ENCODE measurements at regions not wholly inside any gene's neighbourhood (a gene's known extent, or its start where the extent isn't known, plus 50 kb on each side); places are given as distances from the start of the nearest gene placed in this dataset.

- DNase-seq (ENCODE audit: low read depth), result no peak
Measured at GRCh38 chrY:17235769-17236168, 644.3 kb downstream of the CDY2B start.

- DNase-seq (ENCODE audit: low read depth), result no peak
Measured at GRCh38 chrY:17233435-17234109, 646.4 kb downstream of the CDY2B start.

DNA sequence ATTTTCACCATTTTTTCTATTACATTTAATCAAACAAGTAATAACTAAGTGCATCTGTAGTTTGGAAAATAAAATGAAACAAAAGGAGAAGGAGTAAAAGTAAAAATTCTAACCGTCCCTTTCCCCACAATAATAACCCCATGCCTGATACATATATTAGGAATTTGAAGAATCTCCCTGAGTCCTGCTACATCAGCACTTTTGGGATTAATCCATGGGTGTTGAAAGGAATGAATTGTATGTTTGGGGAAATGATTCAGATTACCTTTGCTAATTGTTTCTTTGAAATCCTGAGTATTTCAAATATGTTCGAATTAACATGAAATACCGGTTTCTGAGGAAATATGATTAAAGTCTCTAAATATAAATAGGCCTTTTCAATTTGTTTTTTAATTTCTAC lies 648.0 kb downstream of the CDY2B start:
- DNase-seq (ENCODE audit: low read depth), result no peak

DNA sequence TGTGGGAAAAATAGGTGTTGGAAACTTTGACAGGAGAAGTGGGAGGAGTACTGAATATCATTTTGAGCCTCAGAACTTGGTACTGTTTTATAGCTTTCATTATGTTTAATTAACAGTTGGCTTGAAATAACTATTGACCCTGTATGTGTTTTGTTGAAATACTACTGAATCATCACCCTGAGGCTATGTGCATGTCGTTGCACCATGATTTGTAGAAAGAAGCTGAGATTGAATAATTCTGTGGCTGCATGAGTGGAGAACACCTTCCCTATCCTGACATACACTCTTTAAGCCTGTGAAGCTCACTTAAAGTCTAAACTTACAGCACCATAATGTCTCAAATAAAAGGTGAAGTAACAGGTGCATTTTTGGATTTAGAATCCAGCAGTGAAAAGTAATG lies 656.5 kb downstream of the CDY2B start:
- DNase-seq (ENCODE audit: low read depth), result no peak

DNA sequence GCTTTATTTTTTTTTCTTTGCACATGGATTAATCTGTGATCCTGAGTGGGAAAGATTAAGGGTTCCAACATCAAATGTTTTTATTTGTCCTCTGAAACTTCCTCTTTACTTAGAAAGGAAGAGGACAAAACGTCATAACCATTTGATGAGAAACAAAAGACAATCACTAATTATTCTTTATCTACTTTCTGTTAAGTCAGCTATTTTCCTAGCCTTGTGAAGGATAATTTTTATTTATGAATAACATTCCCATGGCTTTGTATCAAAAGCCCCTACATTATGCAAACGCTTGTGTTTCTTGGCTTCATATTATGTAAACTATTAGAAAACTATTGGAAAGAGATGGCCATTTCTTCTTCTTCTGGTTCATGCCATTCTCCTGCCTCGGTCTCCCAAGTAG lies 677.6 kb downstream of the CDY2B start:
- DNase-seq (ENCODE audit: low read depth), result no peak

- DNase-seq (ENCODE audit: low read depth), result no peak
Measured at GRCh38 chrY:17184299-17184698, 695.7 kb downstream of the CDY2B start.

- no peak for DNase-seq (ENCODE audit: low read depth)
Measured at GRCh38 chrY:17166881-17167280, 713.1 kb downstream of the CDY2B start.

- no peak for DNase-seq (ENCODE audit: low read depth)
Measured at GRCh38 chrY:17122166-17122565, 757.9 kb downstream of the CDY2B start.

DNA sequence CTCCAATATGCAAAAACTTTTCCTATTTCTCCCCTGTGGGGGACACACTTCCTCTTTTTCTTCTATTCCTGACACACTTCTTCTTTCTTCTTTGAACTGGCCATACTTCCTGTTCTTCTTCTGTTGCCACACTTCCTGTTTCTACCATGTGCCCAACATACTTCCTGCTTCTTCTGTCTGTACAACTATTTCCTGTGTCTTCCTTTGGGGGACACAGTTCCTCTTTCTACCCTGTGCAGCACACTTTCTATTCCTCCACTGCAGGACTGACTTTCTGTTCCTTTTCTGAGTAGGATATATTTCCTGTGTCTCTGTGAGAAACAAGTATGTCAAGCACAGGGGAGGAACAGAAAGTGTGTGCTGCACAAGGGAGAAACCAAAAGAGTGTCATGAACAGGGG lies 794.7 kb downstream of the CDY2B start:
- no peak for DNase-seq (ENCODE audit: low read depth)

- DNase-seq (ENCODE audit: low read depth), result no peak
Measured at GRCh38 chrY:17079887-17080286, 800.1 kb downstream of the CDY2B start.

DNA sequence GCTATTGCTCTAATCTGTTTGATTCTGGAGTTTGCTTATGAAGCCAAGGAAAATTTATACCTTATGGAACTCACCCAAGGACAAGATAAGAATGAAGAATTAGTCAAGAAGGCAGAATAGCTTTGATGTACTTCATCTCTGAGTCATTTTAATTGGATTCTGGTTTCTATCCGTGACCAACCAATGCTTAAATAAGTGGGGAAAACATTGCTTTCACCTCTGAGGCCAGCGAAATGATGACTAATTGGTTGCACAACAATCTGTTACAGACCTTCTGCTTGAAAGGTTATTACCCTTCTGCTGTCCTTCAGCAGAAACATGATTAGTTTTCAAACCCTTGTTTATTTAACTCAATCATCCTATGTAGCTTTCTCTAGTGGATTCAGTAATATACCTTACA lies 812.7 kb downstream of the CDY2B start:
- DNase-seq (ENCODE audit: low read depth), result no peak

- DNase-seq (ENCODE audit: low read depth), result no peak
Measured at GRCh38 chrY:17053041-17053440, 827.0 kb downstream of the CDY2B start.

DNA sequence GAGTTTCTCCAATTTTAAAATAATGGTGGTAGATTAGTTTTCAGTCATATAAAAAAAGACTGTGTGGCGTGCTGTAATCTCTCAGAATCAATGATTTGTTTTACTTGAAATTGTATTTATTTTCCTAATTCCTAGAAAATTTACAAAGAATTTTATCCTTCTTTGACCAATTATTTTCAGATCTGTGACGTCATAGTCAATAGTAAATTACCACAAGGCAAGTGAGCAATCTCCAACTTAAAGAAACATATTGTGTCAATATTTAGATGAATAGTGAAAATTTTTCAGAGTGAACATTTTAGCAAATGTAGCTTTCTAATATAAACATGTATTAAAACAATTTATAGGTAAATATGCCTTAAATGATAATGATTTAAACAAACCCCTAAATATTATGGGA lies 829.6 kb downstream of the CDY2B start:
- no peak for DNase-seq (ENCODE audit: low read depth)

DNA sequence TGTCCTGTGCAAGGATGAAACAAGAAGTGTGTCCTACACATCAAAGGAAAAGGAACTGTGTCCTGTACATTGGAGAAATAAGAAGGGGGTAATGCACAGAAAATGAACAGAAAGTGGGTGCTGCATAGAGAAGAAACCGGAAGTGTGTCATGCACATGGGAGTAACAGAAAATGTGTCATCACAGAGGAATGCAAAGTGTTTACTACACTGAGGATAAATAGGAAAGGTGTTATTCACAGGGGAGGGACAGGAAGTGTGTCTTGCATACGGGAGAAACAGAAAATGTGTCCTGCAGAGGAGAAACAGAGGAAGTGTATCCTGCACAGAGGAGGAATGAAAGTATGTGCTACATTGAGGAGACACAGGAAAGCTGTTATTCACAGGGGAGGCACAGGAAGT lies 834.9 kb downstream of the CDY2B start:
- no peak for DNase-seq (ENCODE audit: low read depth)

GRCh38 chrY:17044723-17045122 lies 835.3 kb downstream of the CDY2B start:
- no peak for DNase-seq (ENCODE audit: low read depth)

DNA sequence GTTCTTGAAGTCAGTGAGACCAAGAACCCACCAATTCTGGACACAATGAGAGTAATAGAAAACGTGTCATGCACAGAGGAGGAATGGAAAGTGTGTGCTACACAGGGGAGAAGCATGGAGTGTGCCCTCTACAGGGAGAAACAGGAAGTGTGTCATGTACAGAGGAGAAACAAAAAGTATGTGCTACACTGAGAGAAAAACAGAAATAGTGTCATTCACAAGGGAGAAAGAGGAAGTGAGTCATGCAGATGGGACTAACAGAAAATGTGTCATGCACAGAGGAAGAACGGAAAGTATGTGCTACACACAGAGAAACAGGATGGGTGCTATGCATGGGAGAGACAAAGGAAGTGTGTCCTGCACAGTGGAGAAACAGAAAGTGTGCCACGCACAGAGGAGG lies 835.7 kb downstream of the CDY2B start:
- no peak for DNase-seq (ENCODE audit: low read depth)

- no peak for DNase-seq (ENCODE audit: low read depth)
Measured at GRCh38 chrY:17038439-17038838, 841.6 kb downstream of the CDY2B start.

GRCh38 chrY:17018126-17018525 lies 861.9 kb downstream of the CDY2B start:
- no peak for DNase-seq (ENCODE audit: low read depth)

- no peak for DNase-seq (ENCODE audit: low read depth)
Measured at GRCh38 chrY:16993551-16993950, 886.5 kb downstream of the CDY2B start.

DNA sequence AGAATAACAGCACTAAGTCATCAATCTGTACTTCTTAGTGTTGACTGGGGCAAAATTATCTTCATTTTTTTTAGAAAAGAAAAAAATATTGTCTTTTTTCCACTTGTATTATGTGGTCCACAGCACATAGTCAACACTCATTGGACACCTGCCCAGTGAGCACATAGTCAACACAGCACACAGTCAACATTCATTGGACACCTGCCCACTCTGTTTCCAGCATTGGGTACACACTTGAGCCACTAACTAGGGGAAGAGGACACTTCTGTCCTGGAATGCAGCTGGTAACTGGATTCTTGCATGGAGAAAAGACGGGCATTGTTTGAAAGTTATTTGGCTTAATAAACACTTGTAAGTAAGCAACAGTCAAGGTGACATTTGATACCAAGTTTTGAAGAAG lies 898.2 kb downstream of the CDY2B start:
- DNase-seq (ENCODE audit: low read depth), result no peak

DNA sequence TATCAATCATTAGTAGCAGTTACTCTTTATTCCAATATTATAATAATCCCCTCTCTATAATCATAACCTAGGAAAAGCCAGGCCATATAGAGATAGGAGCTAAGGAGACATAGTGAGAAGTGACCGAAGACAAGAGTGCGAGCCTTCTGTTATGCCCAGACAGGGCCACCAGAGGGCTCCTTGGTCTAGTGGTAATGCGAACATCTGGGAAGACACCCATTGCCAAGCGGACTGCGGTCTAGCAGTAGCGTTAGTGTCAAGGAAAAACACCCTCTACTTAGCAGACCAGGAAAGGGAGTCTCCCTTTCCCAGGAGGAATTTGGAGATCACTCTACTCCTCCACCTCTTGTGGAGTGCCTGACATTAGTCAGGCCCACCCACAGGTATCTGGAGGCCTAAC lies 920.9 kb downstream of the CDY2B start:
- DNase-seq (ENCODE audit: low read depth), result no peak

GRCh38 chrY:16947221-16947620 lies 932.8 kb downstream of the CDY2B start:
- no peak for DNase-seq (ENCODE audit: low read depth)
